Iris pigment epithelial cell (primary cell): ENCODE measurements at regions not wholly inside any gene's neighbourhood (a gene's known extent, or its start where the extent isn't known, plus 50 kb on each side); places are given as distances from the start of the nearest gene placed in this dataset.
A peak's percentile ranks its signal among the peaks of the same experiment; 100 is the strongest.
"Not testable (repeated sequence)": the region's sequence is repeated elsewhere in the genome, so short reads cannot be mapped to it uniquely, and the experiment has no call there.

ENCODE experiments used
- DNase-seq: peaks from one replicate; pipeline ENCODE4 v3.0.0-alpha.2; 2011; ENCODE audit warnings: low read depth

GRCh38 chr15:96053781-96054428 is 276.6 kb upstream of the NR2F2 start:
- no peak for DNase-seq

- peak; percentile 36 for DNase-seq
Observed at GRCh38 chr15:96054621-96055020, 275.9 kb upstream of the NR2F2 start.

GRCh38 chr15:96058103-96058851 is 272.2 kb upstream of the NR2F2 start:
- peak; percentile 15 for DNase-seq

- DNase-seq: not testable (repeated sequence)
Observed at GRCh38 chr15:96058852-96059103, 271.7 kb upstream of the NR2F2 start.

- DNase-seq: not testable (repeated sequence)
Observed at GRCh38 chr15:96060591-96060990, 269.9 kb upstream of the NR2F2 start.

GRCh38 chr15:96064351-96064756 is 266.1 kb upstream of the NR2F2 start:
- DNase-seq: peak; percentile 92

- DNase-seq: no peak
Observed at GRCh38 chr15:96066126-96066525, 264.4 kb upstream of the NR2F2 start.

GRCh38 chr15:96066852-96067495 is 263.5 kb upstream of the NR2F2 start:
- peak; percentile 33 for DNase-seq

- no peak for DNase-seq
Observed at GRCh38 chr15:96067677-96068076, 262.8 kb upstream of the NR2F2 start.

GRCh38 chr15:96068897-96069296 is 261.6 kb upstream of the NR2F2 start:
- no peak for DNase-seq

GRCh38 chr15:96070636-96071035 is 259.9 kb upstream of the NR2F2 start:
- DNase-seq: no peak

GRCh38 chr15:96072821-96073220 is 257.7 kb upstream of the NR2F2 start:
- no peak for DNase-seq

- no peak for DNase-seq
Observed at GRCh38 chr15:96073908-96074307, 256.6 kb upstream of the NR2F2 start.

- DNase-seq: no peak
Observed at GRCh38 chr15:96075895-96076294, 254.6 kb upstream of the NR2F2 start.

- DNase-seq: no peak
Observed at GRCh38 chr15:96076350-96076749, 254.2 kb upstream of the NR2F2 start.

GRCh38 chr15:96079041-96079440 is 251.5 kb upstream of the NR2F2 start:
- DNase-seq: no peak

GRCh38 chr15:96079882-96080281 is 250.6 kb upstream of the NR2F2 start:
- DNase-seq: no peak

- no peak for DNase-seq
Observed at GRCh38 chr15:96086164-96086563, 244.3 kb upstream of the NR2F2 start.

- no peak for DNase-seq
Observed at GRCh38 chr15:96087180-96087884, 243.2 kb upstream of the NR2F2 start.

- DNase-seq: no peak
Observed at GRCh38 chr15:96088650-96089049, 241.8 kb upstream of the NR2F2 start.

- no peak for DNase-seq
Observed at GRCh38 chr15:96089405-96090058, 241.0 kb upstream of the NR2F2 start.

GRCh38 chr15:96092186-96092585 is 238.3 kb upstream of the NR2F2 start:
- no peak for DNase-seq
